ENCODE measurements at regions not wholly inside any gene's neighbourhood (a gene's known extent, or its start where the extent isn't known, plus 50 kb on each side); places are given as distances from the start of the nearest gene placed in this dataset.
"Not testable (repeated sequence)": the region's sequence is repeated elsewhere in the genome, so short reads cannot be mapped to it uniquely, and the experiment has no call there.

DNA sequence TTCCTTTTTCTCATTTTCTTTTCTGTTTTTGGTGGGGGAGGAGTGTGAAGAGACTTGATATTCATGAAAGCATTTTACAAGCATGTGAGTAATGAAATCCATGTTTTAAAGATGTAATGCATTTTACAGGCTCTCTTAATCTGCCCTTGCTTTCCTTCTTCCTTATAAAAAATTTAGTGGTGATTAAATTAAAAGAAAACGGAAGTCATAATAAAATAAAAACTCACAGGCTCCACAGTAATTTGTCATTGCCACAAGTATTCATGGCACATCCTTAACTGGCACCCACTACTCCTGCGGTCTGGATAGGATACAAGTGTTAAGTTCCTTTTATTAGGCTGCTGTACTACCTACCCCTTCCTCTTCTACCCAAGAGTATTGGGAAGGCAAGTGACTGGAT lies 241.2 kb downstream of the SLC4A3 start:
- TF ChIP-seq, protein P1, sequence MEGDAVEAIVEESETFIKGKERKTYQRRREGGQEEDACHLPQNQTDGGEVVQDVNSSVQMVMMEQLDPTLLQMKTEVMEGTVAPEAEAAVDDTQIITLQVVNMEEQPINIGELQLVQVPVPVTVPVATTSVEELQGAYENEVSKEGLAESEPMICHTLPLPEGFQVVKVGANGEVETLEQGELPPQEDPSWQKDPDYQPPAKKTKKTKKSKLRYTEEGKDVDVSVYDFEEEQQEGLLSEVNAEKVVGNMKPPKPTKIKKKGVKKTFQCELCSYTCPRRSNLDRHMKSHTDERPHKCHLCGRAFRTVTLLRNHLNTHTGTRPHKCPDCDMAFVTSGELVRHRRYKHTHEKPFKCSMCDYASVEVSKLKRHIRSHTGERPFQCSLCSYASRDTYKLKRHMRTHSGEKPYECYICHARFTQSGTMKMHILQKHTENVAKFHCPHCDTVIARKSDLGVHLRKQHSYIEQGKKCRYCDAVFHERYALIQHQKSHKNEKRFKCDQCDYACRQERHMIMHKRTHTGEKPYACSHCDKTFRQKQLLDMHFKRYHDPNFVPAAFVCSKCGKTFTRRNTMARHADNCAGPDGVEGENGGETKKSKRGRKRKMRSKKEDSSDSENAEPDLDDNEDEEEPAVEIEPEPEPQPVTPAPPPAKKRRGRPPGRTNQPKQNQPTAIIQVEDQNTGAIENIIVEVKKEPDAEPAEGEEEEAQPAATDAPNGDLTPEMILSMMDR (IDR thresholded peaks at IDR 0.05; ENCODE audit: borderline replicate concordance, insufficient read depth, low read depth, low read length): no peak
- H3K4me3 ChIP-seq (ENCODE audit: low read depth, low read length): no peak overlapping the region

DNA sequence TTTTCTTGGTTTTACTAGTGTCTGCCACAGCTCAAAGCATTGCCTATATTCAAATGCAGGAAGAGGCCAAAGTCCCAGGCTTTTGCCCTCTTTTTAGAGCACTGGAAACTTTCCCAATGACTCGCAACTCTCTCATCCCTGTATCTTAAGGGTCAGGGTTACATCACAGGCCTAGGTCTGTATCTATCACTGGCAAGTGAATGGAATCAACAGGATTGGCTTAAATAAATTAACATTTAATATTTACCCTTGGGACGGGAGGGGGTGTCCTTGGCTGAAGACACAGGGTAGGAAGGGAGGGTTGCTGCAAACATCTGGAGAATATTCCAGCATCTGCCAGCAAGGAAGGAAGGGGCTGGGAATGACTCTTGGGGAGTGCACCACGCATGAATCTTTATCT lies 242.6 kb downstream of the SLC4A3 start:
- TF ChIP-seq, protein P1 (IDR thresholded peaks at IDR 0.05; ENCODE audit: borderline replicate concordance, insufficient read depth, low read depth, low read length): no peak
- no peak overlapping the region for H3K4me3 ChIP-seq (ENCODE audit: low read depth, low read length)

DNA sequence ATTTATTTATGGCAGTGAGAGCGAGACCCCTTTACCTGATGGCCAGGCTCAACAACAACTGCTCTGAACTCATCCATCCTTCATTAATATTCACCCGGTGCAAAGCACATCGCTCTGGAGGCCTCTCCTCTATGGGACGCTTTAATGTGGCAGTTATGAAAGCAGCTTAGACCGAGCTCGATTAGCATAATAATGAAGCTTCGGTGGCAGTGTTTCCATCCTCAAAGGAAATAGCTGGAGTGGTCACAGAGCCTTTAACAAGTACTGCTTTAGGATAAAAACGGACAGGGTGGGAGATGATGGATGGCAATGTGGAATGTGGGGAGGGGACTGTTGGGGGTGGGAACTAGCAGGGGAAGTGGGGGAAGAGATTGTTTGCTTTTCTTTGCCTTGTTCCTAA lies 243.9 kb downstream of the SLC4A3 start:
- TF ChIP-seq, protein P1 (IDR thresholded peaks at IDR 0.05; ENCODE audit: borderline replicate concordance, insufficient read depth, low read depth, low read length): no peak
- no peak overlapping the region for H3K4me3 ChIP-seq (ENCODE audit: low read depth, low read length)

DNA sequence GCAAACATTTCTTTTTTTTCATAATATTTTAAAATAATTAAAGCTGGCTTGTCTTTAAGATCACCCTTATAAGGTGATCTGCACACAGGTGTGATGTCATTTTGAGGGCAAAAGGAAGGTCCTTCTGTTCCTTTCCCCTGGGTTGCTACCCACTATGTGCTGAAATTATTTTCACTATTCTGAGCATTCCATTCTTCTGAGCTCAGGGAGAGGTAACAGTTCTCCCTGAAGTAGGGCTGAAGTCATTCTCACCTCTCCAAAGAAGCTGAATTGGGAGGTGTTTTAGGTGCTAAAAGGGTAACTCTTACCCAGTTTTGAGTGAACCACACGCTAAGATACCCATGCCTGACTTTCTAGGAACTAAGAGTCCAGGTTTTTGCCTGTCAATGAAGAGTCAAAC lies 247.6 kb downstream of the SLC4A3 start:
- H3K4me3 ChIP-seq (ENCODE audit: low read depth, low read length): no peak overlapping the region
- TF ChIP-seq, protein P1 (IDR thresholded peaks at IDR 0.05; ENCODE audit: borderline replicate concordance, insufficient read depth, low read depth, low read length): no peak

DNA sequence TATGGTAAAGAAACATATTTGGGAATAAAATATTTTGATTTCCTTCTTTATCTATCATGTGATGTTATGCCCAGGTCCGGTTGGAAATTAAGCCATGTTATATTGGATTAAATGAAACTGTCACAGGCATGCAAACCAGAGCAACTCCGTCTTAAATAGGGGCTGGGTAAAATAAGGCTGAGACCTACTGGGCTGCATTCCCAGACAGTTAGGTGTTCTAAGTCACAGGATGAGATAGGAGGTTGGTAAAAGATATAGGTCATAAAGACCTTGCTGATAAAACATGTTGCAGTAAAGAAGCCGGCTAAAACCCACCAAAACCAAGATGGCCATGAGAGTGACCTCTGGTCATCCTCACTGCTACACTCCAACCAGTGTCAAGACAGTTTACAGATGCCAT lies 248.6 kb downstream of the SLC4A3 start:
- H3K4me3 ChIP-seq (ENCODE audit: low read depth, low read length): not testable (repeated sequence)

DNA sequence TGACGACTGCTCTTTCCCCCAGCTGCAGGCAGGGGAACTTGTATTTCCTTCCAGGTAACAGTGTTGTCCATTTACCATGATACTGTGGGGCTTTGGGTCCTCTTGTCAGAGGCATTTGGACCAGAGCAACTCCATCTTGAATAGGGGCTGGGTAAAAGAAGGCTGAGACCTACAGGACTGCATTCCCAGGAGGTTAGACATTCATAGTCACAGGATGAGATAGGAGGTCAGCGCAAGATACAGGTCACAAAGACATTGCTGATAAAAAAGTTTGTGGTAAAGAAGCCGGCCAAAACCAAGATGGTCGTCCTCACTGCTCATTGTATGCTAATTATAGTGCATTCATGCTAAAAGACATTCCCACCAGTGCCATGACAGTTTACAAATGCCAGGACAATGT lies 249.5 kb downstream of the SLC4A3 start:
- TF ChIP-seq, protein P1 (IDR thresholded peaks at IDR 0.05; ENCODE audit: borderline replicate concordance, insufficient read depth, low read depth, low read length): no peak
- no peak overlapping the region for H3K4me3 ChIP-seq (ENCODE audit: low read depth, low read length)

DNA sequence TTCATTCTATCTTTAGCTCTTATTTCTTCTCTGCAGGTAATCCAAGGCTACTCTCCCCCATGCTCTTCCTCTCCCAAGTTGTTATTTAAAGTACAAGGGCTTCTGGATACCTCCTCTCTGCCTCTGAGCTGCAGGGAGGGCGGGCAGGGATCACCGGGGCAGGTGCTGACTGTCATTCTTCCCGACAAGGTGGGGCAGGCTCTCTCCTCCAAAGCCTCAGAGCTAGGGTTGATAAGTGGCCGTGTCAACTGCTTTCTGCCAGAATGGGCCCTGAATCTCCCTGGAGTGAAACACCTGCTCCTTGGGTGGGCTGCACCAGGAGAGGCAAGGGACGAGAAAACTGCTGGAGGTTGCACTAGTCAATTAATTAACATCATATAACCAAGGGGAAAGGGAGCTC lies 250.3 kb downstream of the SLC4A3 start:
- TF ChIP-seq, protein P1 (IDR thresholded peaks at IDR 0.05; ENCODE audit: borderline replicate concordance, insufficient read depth, low read depth, low read length): no peak

DNA sequence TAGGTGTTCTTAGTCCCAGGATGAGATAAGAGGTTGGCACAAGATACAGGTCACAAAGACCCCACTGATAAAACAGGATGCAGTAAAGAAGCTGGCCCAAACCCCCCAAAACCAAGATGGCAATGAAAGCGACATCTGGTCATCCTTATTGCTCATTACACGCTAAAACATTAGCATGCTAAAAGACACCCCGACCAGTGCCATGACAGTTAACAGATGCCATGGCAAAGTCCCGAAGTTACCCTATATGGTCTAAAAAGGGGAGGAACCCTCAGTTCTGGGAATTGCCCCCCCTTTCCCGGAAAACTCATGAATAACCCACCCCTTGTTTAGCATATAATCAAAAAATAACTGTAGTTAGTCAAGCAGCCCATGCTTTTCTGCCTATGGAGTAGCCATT lies 251.1 kb downstream of the SLC4A3 start:
- TF ChIP-seq, protein P1 (IDR thresholded peaks at IDR 0.05; ENCODE audit: borderline replicate concordance, insufficient read depth, low read depth, low read length): no peak
- no peak overlapping the region for H3K4me3 ChIP-seq (ENCODE audit: low read depth, low read length)

More for the DNA sequence above, 250.3 kb downstream of the SLC4A3 start:
- no peak overlapping the region for H3K4me3 ChIP-seq (ENCODE audit: low read depth, low read length)

All from GM12875 (cell line).